ENCODE measurements at regions not wholly inside any gene's neighbourhood (a gene's known extent, or its start where the extent isn't known, plus 50 kb on each side); places are given as distances from the start of the nearest gene placed in this dataset.

DNA sequence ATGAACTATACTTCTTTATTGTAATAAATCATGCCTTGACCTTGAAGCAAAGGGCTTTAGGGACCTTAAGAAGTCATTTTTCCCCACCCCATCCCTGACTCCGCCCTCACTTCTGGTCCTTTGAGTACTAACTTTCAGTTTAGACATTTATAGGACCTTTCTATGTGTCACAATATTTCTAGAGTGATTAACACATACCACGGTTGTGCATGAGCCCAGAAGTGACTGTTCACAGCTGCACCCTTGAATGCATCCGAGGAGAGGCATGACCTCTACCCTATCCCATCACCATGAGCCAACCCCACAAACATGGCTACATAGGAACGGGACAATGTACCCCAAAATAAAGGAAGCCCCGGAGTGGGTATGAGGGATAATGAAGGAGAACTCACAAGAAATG is 160.3 kb downstream of the HSD17B3 start:
- Histone ChIP-seq H3K27me3 (ENCODE audit: control insufficient read depth in 2 of 2, insufficient read depth in 2 of 2, low read length in 2 of 2) (peaks cover 11 to 55% of the 10 kb centered on the region in 2 experiments; a peak in 3 of 5 replicates), H3K79me2 (ENCODE audit: control insufficient read depth, insufficient read depth, low read length) (no peaks in the 10 kb centered on the region), H3K36me3 (ENCODE audit: control insufficient read depth, insufficient read depth, low read length) (no peaks in the 10 kb centered on the region), H3K9me3 (replicated peaks; ENCODE audit: control insufficient read depth, insufficient read depth, low read depth, low read length) (no peaks in the 10 kb centered on the region), H3K27ac (ENCODE audit: extremely low read depth, low read depth, low read length) (no peak overlapping the region), H3K4me1 (replicated peaks in 1 of 2; ENCODE audit: control insufficient read depth in 2 of 2, insufficient read depth in 2 of 2, low read length in 2 of 2) (peaks cover 0 to 4% of the 10 kb centered on the region in 2 experiments; a peak in 2 of 5 replicates), H3K4me3 (no peak overlapping the region), H3K9me1 (ENCODE audit: control insufficient read depth, insufficient read depth, low read length) (no peaks in the 10 kb centered on the region), H3K9ac (ENCODE audit: insufficient read depth in 1 of 2, low read depth in 2 of 2, low read length in 2 of 2) (no peak overlapping the region), H3K4me2 (ENCODE audit: insufficient read depth, low read length) (no peak overlapping the region), H2AFZ (ENCODE audit: low read depth, low read length) (no peak overlapping the region), H4K20me1 (replicated peaks; ENCODE audit: control insufficient read depth, insufficient read depth, low read length) (no peaks in the 10 kb centered on the region; the same call in 1 of the 2 replicates)
- ChIA-PET POLR2A (interaction anchor here (0.6 kb wide), 2 partner anchors 9 to 17 kb away, joined by 3 read pairs; no protein-coding TSS in a partner anchor), CTCF (ENCODE audit: low intra/inter-chr PET ratio) (no interaction called here)
- FAIRE-seq (no peak), ATAC-seq (no peak), DNase-seq (ENCODE audit: extremely low read depth in 1 of 4, low spot score in 3 of 4) (no peak)
- no peak for TF ChIP-seq KLF10 (CRISPR knock-in tag; IDR thresholded peaks at IDR 0.05)
- TF ChIP-seq, protein P1, sequence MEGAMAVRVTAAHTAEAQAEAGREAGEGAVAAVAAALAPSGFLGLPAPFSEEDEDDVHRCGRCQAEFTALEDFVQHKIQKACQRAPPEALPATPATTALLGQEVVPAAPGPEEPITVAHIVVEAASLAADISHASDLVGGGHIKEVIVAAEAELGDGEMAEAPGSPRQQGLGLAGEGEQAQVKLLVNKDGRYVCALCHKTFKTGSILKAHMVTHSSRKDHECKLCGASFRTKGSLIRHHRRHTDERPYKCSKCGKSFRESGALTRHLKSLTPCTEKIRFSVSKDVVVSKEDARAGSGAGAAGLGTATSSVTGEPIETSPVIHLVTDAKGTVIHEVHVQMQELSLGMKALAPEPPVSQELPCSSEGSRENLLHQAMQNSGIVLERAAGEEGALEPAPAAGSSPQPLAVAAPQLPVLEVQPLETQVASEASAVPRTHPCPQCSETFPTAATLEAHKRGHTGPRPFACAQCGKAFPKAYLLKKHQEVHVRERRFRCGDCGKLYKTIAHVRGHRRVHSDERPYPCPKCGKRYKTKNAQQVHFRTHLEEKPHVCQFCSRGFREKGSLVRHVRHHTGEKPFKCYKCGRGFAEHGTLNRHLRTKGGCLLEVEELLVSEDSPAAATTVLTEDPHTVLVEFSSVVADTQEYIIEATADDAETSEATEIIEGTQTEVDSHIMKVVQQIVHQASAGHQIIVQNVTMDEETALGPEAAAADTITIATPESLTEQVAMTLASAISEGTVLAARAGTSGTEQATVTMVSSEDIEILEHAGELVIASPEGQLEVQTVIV (CRISPR knock-in tag; IDR thresholded peaks at IDR 0.05; ENCODE audit: borderline replicate concordance): no peak
- no peak for TF ChIP-seq CC2D1A (IDR thresholded peaks at IDR 0.05)
- TF ChIP-seq ZNF57 (CRISPR knock-in tag; IDR thresholded peaks at IDR 0.05): no peak
- TF ChIP-seq SRSF9 (IDR thresholded peaks at IDR 0.05; ENCODE audit: borderline replicate concordance, low read depth, low read length): no peak
- intact Hi-C loops (cut with micrococcal nuclease): no loop called here
- 2% methylated on average over 5 of the region's 5 CpGs for WGBS (ENCODE audit: insufficient coverage, low coverage, missing lambda C conversion rate)
- in situ Hi-C loops (cut with MboI): no loop called here
- BruUV-seq (replicated peaks): no TSS peak
